ENCODE measurements at regions not wholly inside any gene's neighbourhood (a gene's known extent, or its start where the extent isn't known, plus 50 kb on each side); places are given as distances from the start of the nearest gene placed in this dataset.

DNA sequence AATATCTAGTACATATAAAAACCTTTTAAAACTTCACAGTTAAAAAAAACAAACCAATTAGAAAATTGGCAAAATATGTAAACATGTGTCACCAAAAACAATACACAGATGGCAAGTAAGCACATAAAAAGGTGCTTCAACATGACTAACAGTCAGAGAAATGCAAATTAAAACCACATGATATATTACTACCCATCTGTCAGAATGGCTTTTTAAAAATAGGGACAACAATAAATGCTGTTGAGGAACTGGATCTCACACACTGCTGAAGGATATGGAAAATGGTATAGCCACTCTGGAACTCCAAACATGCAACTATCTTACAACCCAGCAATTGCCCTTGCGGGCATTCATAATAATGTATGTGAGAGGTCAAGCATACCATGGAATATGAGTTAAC is 1153.6 kb downstream of the FLRT2 start:
- intact Hi-C loops (cut with DNase I; ENCODE audit: low total_unique reads): no loop called here

DNA sequence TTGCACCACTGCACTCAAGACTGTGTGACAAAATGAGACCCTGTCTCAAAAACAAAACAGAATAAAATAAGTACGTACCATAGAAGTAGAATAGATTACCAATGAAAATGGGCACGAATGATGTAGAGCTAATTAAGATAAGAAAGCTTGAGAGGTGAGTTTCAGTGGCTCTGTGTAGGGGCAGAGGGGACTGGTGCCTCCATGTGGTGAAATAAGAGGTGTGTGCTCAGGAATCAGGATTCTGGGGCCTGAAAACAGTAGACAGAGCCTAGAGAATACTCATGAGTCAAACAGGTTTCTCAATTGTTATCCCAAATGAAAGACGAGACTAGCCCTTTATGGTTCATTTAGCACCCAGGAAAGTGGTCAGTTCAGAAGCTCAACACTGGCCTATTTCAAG is 1145.1 kb downstream of the FLRT2 start:
- DNase-seq (ENCODE audit: low spot score in 2 of 2): no peak
- TF ChIP-seq, protein P1, sequence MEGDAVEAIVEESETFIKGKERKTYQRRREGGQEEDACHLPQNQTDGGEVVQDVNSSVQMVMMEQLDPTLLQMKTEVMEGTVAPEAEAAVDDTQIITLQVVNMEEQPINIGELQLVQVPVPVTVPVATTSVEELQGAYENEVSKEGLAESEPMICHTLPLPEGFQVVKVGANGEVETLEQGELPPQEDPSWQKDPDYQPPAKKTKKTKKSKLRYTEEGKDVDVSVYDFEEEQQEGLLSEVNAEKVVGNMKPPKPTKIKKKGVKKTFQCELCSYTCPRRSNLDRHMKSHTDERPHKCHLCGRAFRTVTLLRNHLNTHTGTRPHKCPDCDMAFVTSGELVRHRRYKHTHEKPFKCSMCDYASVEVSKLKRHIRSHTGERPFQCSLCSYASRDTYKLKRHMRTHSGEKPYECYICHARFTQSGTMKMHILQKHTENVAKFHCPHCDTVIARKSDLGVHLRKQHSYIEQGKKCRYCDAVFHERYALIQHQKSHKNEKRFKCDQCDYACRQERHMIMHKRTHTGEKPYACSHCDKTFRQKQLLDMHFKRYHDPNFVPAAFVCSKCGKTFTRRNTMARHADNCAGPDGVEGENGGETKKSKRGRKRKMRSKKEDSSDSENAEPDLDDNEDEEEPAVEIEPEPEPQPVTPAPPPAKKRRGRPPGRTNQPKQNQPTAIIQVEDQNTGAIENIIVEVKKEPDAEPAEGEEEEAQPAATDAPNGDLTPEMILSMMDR (IDR thresholded peaks at IDR 0.05): no peak
- no peak for TF ChIP-seq POLR2A (IDR thresholded peaks at IDR 0.05)
- H3K4me3 ChIP-seq (ENCODE audit: low read depth, poor library complexity, severe bottlenecking): no peak overlapping the region
- intact Hi-C loops (cut with DNase I; ENCODE audit: low total_unique reads): no loop called here
- WGBS, 2 donors: 77 to 86% methylated on average over 3 of the region's 3 CpGs

More for the DNA sequence above, 1153.6 kb downstream of the FLRT2 start:
- TF ChIP-seq, protein P1 (IDR thresholded peaks at IDR 0.05): no peak
- no peak for TF ChIP-seq POLR2A (IDR thresholded peaks at IDR 0.05)
- H3K4me3 ChIP-seq (ENCODE audit: low read depth, poor library complexity, severe bottlenecking): no peak overlapping the region
- WGBS, 2 donors: 83 to 84% methylated on average over 1 of the region's 1 CpG
- no peak for DNase-seq (ENCODE audit: low spot score in 2 of 2)

DNA sequence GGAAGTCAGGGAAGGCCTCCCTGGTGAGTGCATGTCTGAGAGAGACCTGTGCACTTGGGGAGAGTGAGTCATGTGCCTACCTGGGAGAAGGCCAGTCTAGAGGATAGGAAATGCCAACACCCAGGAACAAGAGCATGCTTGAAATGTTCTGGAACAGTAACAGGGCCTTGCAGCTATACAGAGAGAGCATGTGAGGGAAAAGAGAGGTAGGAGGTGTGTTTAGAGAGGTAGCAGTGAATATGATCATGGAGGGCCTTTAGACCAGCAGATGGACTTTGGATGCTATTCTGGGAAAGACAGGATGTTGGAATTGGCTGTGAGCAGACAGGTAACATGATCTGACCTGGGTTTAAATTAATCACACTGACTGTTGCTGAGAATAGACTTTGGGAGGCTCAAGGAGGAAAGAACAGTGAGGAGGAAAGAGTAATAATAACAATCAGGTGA is 1143.6 kb downstream of the FLRT2 start:
- no peak overlapping the region for H3K4me3 ChIP-seq (ENCODE audit: low read depth, poor library complexity, severe bottlenecking)
- TF ChIP-seq, protein P1 (IDR thresholded peaks at IDR 0.05): no peak
- TF ChIP-seq POLR2A (IDR thresholded peaks at IDR 0.05): no peak
- DNase-seq (ENCODE audit: low spot score in 2 of 2): peak in 1 of 2 donors; percentile 14
- intact Hi-C loops (cut with DNase I; ENCODE audit: low total_unique reads): no loop called here

DNA sequence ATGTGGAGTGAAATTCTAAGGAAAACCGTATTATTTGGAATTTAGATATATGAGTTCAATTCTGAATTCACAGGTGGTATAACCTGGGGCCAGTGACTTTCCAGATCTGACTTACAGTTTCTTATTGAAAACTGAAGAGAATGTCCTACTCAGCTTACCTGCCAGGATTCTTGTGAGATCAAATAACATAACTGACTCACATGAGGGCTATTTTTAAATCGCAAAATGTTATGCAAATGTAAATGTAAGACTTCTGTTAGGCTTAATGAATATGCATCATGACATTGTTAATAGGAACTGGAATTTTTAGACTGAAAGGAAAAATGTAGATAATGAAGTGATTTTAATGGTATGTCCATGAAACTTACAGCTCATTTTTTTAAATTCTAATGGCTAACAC is 1142.1 kb downstream of the FLRT2 start:
- DNase-seq (ENCODE audit: low spot score in 2 of 2): no peak
- TF ChIP-seq POLR2A (IDR thresholded peaks at IDR 0.05): no peak
- TF ChIP-seq, protein P1 (IDR thresholded peaks at IDR 0.05): no peak
- intact Hi-C loops (cut with DNase I; ENCODE audit: low total_unique reads): no loop called here
- 69 to 71% methylated on average over 2 of the region's 2 CpGs for WGBS, 2 donors
- no peak overlapping the region for H3K4me3 ChIP-seq (ENCODE audit: low read depth, poor library complexity, severe bottlenecking)

DNA sequence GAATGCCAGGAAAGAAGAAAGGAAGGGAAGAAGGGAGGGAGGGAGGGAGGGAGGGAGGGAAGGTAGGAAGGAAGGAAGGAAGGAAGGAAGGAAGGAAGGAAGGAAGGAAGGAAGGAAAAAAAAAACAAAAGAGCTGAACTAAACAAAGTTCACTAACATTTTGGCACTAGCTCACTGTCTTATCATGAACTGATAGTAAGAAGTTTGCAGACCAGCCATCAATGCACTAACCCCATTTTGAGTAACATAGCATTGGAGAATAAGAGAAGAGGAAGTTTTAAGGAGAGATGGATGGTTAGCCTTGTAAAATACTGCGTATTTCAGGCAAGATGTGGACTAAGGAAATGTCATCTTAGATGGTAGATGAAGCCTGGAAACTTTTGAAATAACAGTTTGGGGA is 1136.0 kb downstream of the FLRT2 start:
- WGBS, 2 donors: 76 to 87% methylated on average over 1 of the region's 1 CpG
- DNase-seq (ENCODE audit: low spot score in 2 of 2): no peak
- TF ChIP-seq, protein P1 (IDR thresholded peaks at IDR 0.05): no peak
- H3K4me3 ChIP-seq (ENCODE audit: low read depth, poor library complexity, severe bottlenecking): no peak overlapping the region
- intact Hi-C loops (cut with DNase I; ENCODE audit: low total_unique reads): no loop called here

DNA sequence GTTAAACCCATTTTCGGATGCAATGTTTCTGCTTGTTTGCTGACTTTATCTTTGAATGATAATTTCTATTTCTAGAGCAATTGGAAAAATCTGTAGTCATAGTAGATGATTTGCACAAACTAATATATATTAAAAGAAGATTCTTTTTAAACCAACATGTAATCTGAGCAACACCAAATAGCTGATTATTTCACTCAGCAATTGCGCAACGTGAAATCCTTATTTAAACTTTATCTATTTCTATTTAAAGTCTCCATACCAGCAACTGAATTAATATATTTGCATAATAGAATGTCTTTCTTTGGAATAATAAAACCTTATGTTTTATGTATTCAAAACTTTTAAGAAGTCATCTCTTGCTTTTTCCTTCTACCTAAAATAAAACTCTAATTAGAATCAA is 1132.4 kb downstream of the FLRT2 start:
- no peak for TF ChIP-seq POLR2A (IDR thresholded peaks at IDR 0.05)
- TF ChIP-seq, protein P1 (IDR thresholded peaks at IDR 0.05): no peak
- no peak overlapping the region for H3K4me3 ChIP-seq (ENCODE audit: low read depth, poor library complexity, severe bottlenecking)
- WGBS, 2 donors: 84 to 89% methylated on average over 3 of the region's 3 CpGs
- intact Hi-C loops (cut with DNase I; ENCODE audit: low total_unique reads): no loop called here
- no peak for DNase-seq (ENCODE audit: low spot score in 2 of 2)
